ENCODE measurements at regions not wholly inside any gene's neighbourhood (a gene's known extent, or its start where the extent isn't known, plus 50 kb on each side); places are given as distances from the start of the nearest gene placed in this dataset.

GRCh38 chr6:25042536-25042935, 106.8 kb upstream of the RIPOR2 start:
- H3K27me3 ChIP-seq (ENCODE audit: control insufficient read depth in 1 of 2, insufficient read depth in 2 of 2, low read length in 2 of 2), result no peaks in the 10 kb centered on the region
- peaks cover 47% of the 10 kb centered on the region for H3K4me1 ChIP-seq (ENCODE audit: insufficient read depth, low read length)
- Mint-ChIP-seq H3K27me3 (no peaks in the 10 kb centered on the region), H3K4me3 (peak overlapping the region; percentile 92), H3K27ac (peak overlapping the region; percentile 96), H3K4me1 (ENCODE audit: low read depth) (peaks cover 52% of the 10 kb centered on the region), H3K36me3 (ENCODE audit: low read depth) (peaks cover 3% of the 10 kb centered on the region), H3K9me3 (no peaks in the 10 kb centered on the region)
- intact Hi-C loops (cut with DNase I, micrococcal nuclease), result loop anchor here (1.0 to 2.0 kb wide), 2 partner anchors 8 to 28 kb away; no protein-coding TSS in a partner anchor
- DNase-seq (peak in 6 of 14 experiments; percentile 31 to 83 (median 52)), ATAC-seq (ENCODE audit: poor library complexity) (peak; percentile 64)
- H3K9me3 ChIP-seq (ENCODE audit: control insufficient read depth in 1 of 2, insufficient read depth in 1 of 2, low read length in 2 of 2), result no peaks in the 10 kb centered on the region
- peak; percentile 48 for TF ChIP-seq CTCF (IDR thresholded peaks at IDR 0.05)
- H3K27ac ChIP-seq (ENCODE audit: low read depth in 1 of 2, low read length in 2 of 2), result peak overlapping the region; percentile 76 to 83
- ChIA-PET POLR2A (interaction anchor here (0.5 to 3.3 kb wide), 20 partner anchors 7 to 204 kb away, joined by 3 to 53 read pairs (median 4); partner anchors contain the start of gene RIPOR2), CTCF (interaction anchor here (0.7 to 3.8 kb wide), 12 partner anchors 8 to 236 kb away, joined by 3 to 34 read pairs (median 5); no protein-coding TSS in a partner anchor)
- H3K4me3 ChIP-seq (ENCODE audit: low read length), result peak overlapping the region; percentile 71
- H3K36me3 ChIP-seq (ENCODE audit: insufficient read depth, low read length), result no peaks in the 10 kb centered on the region

GRCh38 chr6:25042984-25043725, 107.4 kb upstream of the RIPOR2 start:
- no peaks in the 10 kb centered on the region for H3K27me3 Mint-ChIP-seq
- H3K27ac Mint-ChIP-seq, result peak overlapping the region; percentile 96
- Histone ChIP-seq H3K27ac (ENCODE audit: low read depth in 1 of 2, low read length in 2 of 2) (peak overlapping the region; percentile 76 to 83), H3K27me3 (ENCODE audit: control insufficient read depth in 1 of 2, insufficient read depth in 2 of 2, low read length in 2 of 2) (no peaks in the 10 kb centered on the region), H3K36me3 (ENCODE audit: insufficient read depth, low read length) (no peaks in the 10 kb centered on the region), H3K4me1 (ENCODE audit: insufficient read depth, low read length) (peaks cover 45% of the 10 kb centered on the region), H3K4me3 (ENCODE audit: low read length) (no peak overlapping the region), H3K9me3 (ENCODE audit: control insufficient read depth in 1 of 2, insufficient read depth in 1 of 2, low read length in 2 of 2) (no peaks in the 10 kb centered on the region)
- ATAC-seq (ENCODE audit: poor library complexity), result no peak
- H3K9me3 Mint-ChIP-seq, result no peaks in the 10 kb centered on the region
- peaks cover 3% of the 10 kb centered on the region for H3K36me3 Mint-ChIP-seq (ENCODE audit: low read depth)
- intact Hi-C loops (cut with DNase I, micrococcal nuclease), result loop anchor here (1.0 to 2.0 kb wide), 2 partner anchors 7 to 28 kb away; no protein-coding TSS in a partner anchor
- no peak for TF ChIP-seq CTCF (IDR thresholded peaks at IDR 0.05)
- H3K4me3 Mint-ChIP-seq, result peak overlapping the region; percentile 92
- CTCF ChIA-PET, result interaction anchor here (0.7 to 3.8 kb wide), 10 partner anchors 8 to 51 kb away, joined by 3 to 34 read pairs (median 6); no protein-coding TSS in a partner anchor
- peaks cover 50% of the 10 kb centered on the region for H3K4me1 Mint-ChIP-seq (ENCODE audit: low read depth)
- POLR2A ChIA-PET, result interaction anchor here (0.5 to 3.3 kb wide), 12 partner anchors 8 to 204 kb away, joined by 3 to 53 read pairs (median 4); no protein-coding TSS in a partner anchor
- no peak for DNase-seq

DNA sequence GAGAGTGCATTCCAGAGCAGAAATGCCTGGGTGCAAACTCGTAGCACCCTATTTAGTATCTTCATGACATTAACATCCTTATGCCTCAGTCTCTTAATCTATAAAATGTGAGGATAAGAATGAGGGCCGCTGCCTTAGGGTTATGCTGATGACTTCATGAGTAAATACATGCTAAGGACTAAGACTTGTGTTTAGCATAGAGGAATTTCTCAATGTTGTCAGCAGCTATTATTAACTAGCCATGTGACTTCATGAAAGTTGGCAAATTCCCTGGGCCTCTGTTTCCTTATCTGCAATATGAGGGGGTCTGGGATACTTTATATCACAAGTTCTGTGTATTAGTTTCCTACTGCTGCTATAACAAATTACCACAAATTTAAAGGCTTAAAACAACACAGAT, 108.1 kb upstream of the RIPOR2 start:
- Mint-ChIP-seq H3K36me3 (ENCODE audit: low read depth) (peaks cover 3% of the 10 kb centered on the region), H3K9me3 (no peaks in the 10 kb centered on the region), H3K4me1 (ENCODE audit: low read depth) (peaks cover 49% of the 10 kb centered on the region), H3K4me3 (no peak overlapping the region), H3K27ac (peak overlapping the region; percentile 96), H3K27me3 (no peaks in the 10 kb centered on the region)
- no peak for DNase-seq
- Histone ChIP-seq H3K9me3 (ENCODE audit: control insufficient read depth in 1 of 2, insufficient read depth in 1 of 2, low read length in 2 of 2) (no peaks in the 10 kb centered on the region), H3K4me3 (ENCODE audit: low read length) (no peak overlapping the region), H3K27ac (ENCODE audit: low read depth in 1 of 2, low read length in 2 of 2) (no peak overlapping the region), H3K4me1 (ENCODE audit: insufficient read depth, low read length) (peaks cover 38% of the 10 kb centered on the region), H3K27me3 (ENCODE audit: control insufficient read depth in 1 of 2, insufficient read depth in 2 of 2, low read length in 2 of 2) (no peaks in the 10 kb centered on the region), H3K36me3 (ENCODE audit: insufficient read depth, low read length) (no peaks in the 10 kb centered on the region)
- intact Hi-C loops (cut with DNase I, micrococcal nuclease), result loop anchor here in 1 of 2 experiments (2.0 kb wide), 1 partner anchor 27 kb away; no protein-coding TSS in a partner anchor
- ChIA-PET CTCF (interaction anchor here (1.7 to 3.8 kb wide), 4 partner anchors 9 to 27 kb away, joined by 6 to 34 read pairs (median 12); no protein-coding TSS in a partner anchor), POLR2A (interaction anchor here (0.6 to 3.3 kb wide), 7 partner anchors 9 to 200 kb away, joined by 3 to 53 read pairs (median 5); no protein-coding TSS in a partner anchor)
- ATAC-seq (ENCODE audit: poor library complexity), result no peak
- TF ChIP-seq CTCF (IDR thresholded peaks at IDR 0.05), result no peak

Data from CD4-positive, alpha-beta T cell (primary cell).